Islet of Langerhans (tissue), 1 donor: ENCODE measurements at regions not wholly inside any gene's neighbourhood (a gene's known extent, or its start where the extent isn't known, plus 50 kb on each side); places are given as distances from the start of the nearest gene placed in this dataset.

Source experiments
- FAIRE-seq: peaks from one replicate; lab custom pipeline; 2011; peaks lifted over from hg19 to GRCh38; lab: Jason Lieb, UNC

GRCh38 chr2:236317938-236318396, 53.8 kb upstream of the ASB18 start:
- no peak for FAIRE-seq

GRCh38 chr2:236318401-236318800, 54.2 kb upstream of the ASB18 start:
- no peak for FAIRE-seq

GRCh38 chr2:236319036-236319435, 54.8 kb upstream of the ASB18 start:
- FAIRE-seq = no peak

GRCh38 chr2:236321415-236321814, 57.2 kb upstream of the ASB18 start:
- no peak for FAIRE-seq

- FAIRE-seq = no peak
Measured at GRCh38 chr2:236333417-236334121, 69.4 kb upstream of the ASB18 start.

- FAIRE-seq = no peak
Measured at GRCh38 chr2:236334122-236334876, 70.1 kb upstream of the ASB18 start.

GRCh38 chr2:236335696-236336574, 71.7 kb upstream of the ASB18 start:
- FAIRE-seq = no peak

GRCh38 chr2:236336575-236337464, 72.6 kb upstream of the ASB18 start:
- no peak for FAIRE-seq

GRCh38 chr2:236337465-236338325, 73.5 kb upstream of the ASB18 start:
- no peak for FAIRE-seq

GRCh38 chr2:236338495-236339184, 74.4 kb upstream of the ASB18 start:
- no peak for FAIRE-seq

GRCh38 chr2:236340251-236340650, 76.0 kb upstream of the ASB18 start:
- no peak for FAIRE-seq

GRCh38 chr2:236341067-236341466, 76.9 kb upstream of the ASB18 start:
- FAIRE-seq = no peak

GRCh38 chr2:236341721-236342120, 77.5 kb upstream of the ASB18 start:
- no peak for FAIRE-seq

- no peak for FAIRE-seq
Measured at GRCh38 chr2:236342507-236342906, 78.3 kb upstream of the ASB18 start.

- FAIRE-seq = no peak
Measured at GRCh38 chr2:236342951-236343350, 78.7 kb upstream of the ASB18 start.

GRCh38 chr2:236343400-236344161, 79.4 kb upstream of the ASB18 start:
- peak; percentile 83 for FAIRE-seq

GRCh38 chr2:236344446-236344845, 80.2 kb upstream of the ASB18 start:
- no peak for FAIRE-seq

GRCh38 chr2:236345081-236345714, 81.0 kb upstream of the ASB18 start:
- no peak for FAIRE-seq

GRCh38 chr2:236346366-236346765, 82.2 kb upstream of the ASB18 start:
- no peak for FAIRE-seq
